Loucy (cell line): ENCODE measurements at regions not wholly inside any gene's neighbourhood (a gene's known extent, or its start where the extent isn't known, plus 50 kb on each side); places are given as distances from the start of the nearest gene placed in this dataset.

Source experiments
- H2AFZ ChIP-seq: fragments of 200-600 bp; sonication (generic); 2 replicates; pipeline ENCODE4 v1.6.0; 2016; ENCODE audit warnings: antibody characterized with exemption, mild to moderate bottlenecking, low read length, moderate library complexity
- H3F3A ChIP-seq: fragments of 200-600 bp; 2 replicates; pipeline ENCODE4 v1.6.0; 2016; ENCODE audit warnings: antibody characterized with exemption, low read depth, mild to moderate bottlenecking
- H3K27me3 ChIP-seq: fragments of 200-600 bp; sonication (generic); 2 replicates; pipeline ENCODE4 v1.6.1; 2014; ENCODE audit warnings: low read length, mild to moderate bottlenecking; ENCODE audit not compliant: insufficient read depth, poor library complexity, severe bottlenecking
- H3K36me3 ChIP-seq: fragments of 200-600 bp; sonication (generic); 2 replicates; pipeline ENCODE4 v1.6.1; 2016; ENCODE audit warnings: low read length; ENCODE audit not compliant: insufficient read depth
- H3K4me1 ChIP-seq: fragments of 200-600 bp; sonication (generic); 2 replicates; pipeline ENCODE4 v1.5.1; 2014; ENCODE audit warnings: low read length, mild to moderate bottlenecking; ENCODE audit not compliant: insufficient read depth, poor library complexity, severe bottlenecking
- H3K4me2 ChIP-seq: fragments of 200-600 bp; sonication (generic); 2 replicates; pipeline ENCODE4 v1.6.0; 2014; ENCODE audit warnings: antibody characterized with exemption, low read length, low read depth, mild to moderate bottlenecking; ENCODE audit not compliant: poor library complexity, severe bottlenecking
- H3K4me3 ChIP-seq: fragments of 200-600 bp; sonication (generic); 2 replicates; pipeline ENCODE4 v1.5.1; 2014; ENCODE audit warnings: low read length, mild to moderate bottlenecking, mixed read lengths; ENCODE audit not compliant: poor library complexity, severe bottlenecking
- H3K79me2 ChIP-seq: fragments of 200-600 bp; sonication (generic); 2 replicates; pipeline ENCODE4 v1.6.1; 2014; ENCODE audit warnings: low read length; ENCODE audit not compliant: insufficient read depth
- H3K9ac ChIP-seq: fragments of 200-600 bp; sonication (generic); 2 replicates; pipeline ENCODE4 v1.6.0; 2014; ENCODE audit warnings: mild to moderate bottlenecking, low read depth, low read length, moderate library complexity; ENCODE audit not compliant: poor library complexity, severe bottlenecking
- H3K9me2 ChIP-seq: fragments of 200-600 bp; sonication (generic); replicated peaks from 2 replicates; pipeline ENCODE4 v1.6.1; 2016; ENCODE audit warnings: low read depth, low read length, mixed read lengths
- H3K9me3 ChIP-seq: fragments of 200-600 bp; sonication (generic); 2 replicates; pipeline ENCODE4 v1.6.1; 2014; ENCODE audit warnings: mild to moderate bottlenecking, antibody characterized with exemption, low read length, low read depth; ENCODE audit not compliant: insufficient read depth
- H4K20me1 ChIP-seq: fragments of 200-600 bp; sonication (generic); 2 replicates; pipeline ENCODE4 v1.6.0; 2014; ENCODE audit warnings: antibody characterized with exemption, low read length, mild to moderate bottlenecking; ENCODE audit not compliant: insufficient read depth, poor library complexity, severe bottlenecking
- EZH2phosphoT487 ChIP-seq: fragments of 200-600 bp; IDR thresholded peaks from 2 replicates; pipeline ENCODE4 v1.6.1; 2018; ENCODE audit warnings: antibody characterized with exemption, mild to moderate bottlenecking, moderate library complexity, borderline replicate concordance
- TF ChIP-seq, protein P1 (sequence below): fragments of 200-600 bp; sonication (generic); conservative IDR thresholded peaks from 2 replicates; pipeline ENCODE4 v1.5.1; 2014; ENCODE audit warnings: mild to moderate bottlenecking, antibody characterized with exemption, low read length

DNA sequence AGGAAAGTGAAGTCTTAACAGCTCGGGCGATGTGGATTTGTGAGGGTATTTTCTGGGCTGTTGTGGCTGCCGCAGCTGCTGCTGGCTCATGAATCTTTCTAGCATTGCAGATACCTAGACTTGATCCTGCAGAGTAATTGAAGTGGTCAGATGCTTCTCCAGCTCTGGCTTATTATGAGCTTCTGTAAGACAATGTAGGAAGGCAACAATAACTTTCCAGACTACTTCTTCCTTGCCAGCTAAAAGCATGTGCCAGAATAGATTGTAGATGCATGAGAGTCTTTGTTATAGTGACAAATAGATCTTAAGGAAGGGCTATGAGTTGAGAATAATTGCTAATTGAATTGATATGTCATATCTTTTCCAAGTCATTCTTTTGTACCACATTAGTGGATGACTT is 461.4 kb upstream of the POT1 start:
- Histone ChIP-seq H3K9me2 (no peaks in the 10 kb centered on the region), H3K4me3 (no peak overlapping the region), H3K36me3 (no peaks in the 10 kb centered on the region), H3K9me3 (no peaks in the 10 kb centered on the region), H3K4me1 (no peaks in the 10 kb centered on the region), H3K27me3 (no peaks in the 10 kb centered on the region), H3K4me2 (no peak overlapping the region), H3F3A (no peaks in the 10 kb centered on the region), H3K9ac (no peak overlapping the region), H4K20me1 (no peaks in the 10 kb centered on the region), H2AFZ (no peak overlapping the region), H3K79me2 (no peaks in the 10 kb centered on the region)
- TF ChIP-seq EZH2phosphoT487: no peak
- TF ChIP-seq, protein P1, sequence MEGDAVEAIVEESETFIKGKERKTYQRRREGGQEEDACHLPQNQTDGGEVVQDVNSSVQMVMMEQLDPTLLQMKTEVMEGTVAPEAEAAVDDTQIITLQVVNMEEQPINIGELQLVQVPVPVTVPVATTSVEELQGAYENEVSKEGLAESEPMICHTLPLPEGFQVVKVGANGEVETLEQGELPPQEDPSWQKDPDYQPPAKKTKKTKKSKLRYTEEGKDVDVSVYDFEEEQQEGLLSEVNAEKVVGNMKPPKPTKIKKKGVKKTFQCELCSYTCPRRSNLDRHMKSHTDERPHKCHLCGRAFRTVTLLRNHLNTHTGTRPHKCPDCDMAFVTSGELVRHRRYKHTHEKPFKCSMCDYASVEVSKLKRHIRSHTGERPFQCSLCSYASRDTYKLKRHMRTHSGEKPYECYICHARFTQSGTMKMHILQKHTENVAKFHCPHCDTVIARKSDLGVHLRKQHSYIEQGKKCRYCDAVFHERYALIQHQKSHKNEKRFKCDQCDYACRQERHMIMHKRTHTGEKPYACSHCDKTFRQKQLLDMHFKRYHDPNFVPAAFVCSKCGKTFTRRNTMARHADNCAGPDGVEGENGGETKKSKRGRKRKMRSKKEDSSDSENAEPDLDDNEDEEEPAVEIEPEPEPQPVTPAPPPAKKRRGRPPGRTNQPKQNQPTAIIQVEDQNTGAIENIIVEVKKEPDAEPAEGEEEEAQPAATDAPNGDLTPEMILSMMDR: no peak

DNA sequence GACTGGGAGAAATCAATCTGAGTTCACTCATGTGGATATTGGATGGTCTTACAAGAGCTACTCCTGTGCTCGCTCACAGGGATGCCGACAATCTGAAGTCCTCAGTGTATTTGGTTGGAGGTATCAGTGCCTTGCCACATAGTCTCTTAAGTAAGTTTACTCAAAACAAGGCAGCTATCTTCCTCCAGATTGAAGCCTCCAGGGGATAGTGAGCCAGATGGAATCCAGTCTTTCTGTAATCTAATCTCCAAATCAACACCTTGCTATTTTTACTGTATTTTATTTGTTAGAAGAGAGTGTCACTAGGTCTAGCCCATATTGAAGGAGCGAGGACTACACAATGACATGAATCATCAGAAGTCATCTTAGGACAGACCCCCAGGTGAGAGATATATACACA is 456.6 kb upstream of the POT1 start:
- Histone ChIP-seq H3K9me3 (no peaks in the 10 kb centered on the region), H2AFZ (no peak overlapping the region), H3K4me1 (no peaks in the 10 kb centered on the region), H3K4me3 (no peak overlapping the region), H3K79me2 (no peaks in the 10 kb centered on the region), H3F3A (no peaks in the 10 kb centered on the region), H4K20me1 (no peaks in the 10 kb centered on the region), H3K36me3 (no peaks in the 10 kb centered on the region), H3K9ac (no peak overlapping the region), H3K27me3 (no peaks in the 10 kb centered on the region), H3K9me2 (no peaks in the 10 kb centered on the region), H3K4me2 (no peak overlapping the region)
- TF ChIP-seq EZH2phosphoT487: no peak
- TF ChIP-seq, protein P1: no peak

DNA sequence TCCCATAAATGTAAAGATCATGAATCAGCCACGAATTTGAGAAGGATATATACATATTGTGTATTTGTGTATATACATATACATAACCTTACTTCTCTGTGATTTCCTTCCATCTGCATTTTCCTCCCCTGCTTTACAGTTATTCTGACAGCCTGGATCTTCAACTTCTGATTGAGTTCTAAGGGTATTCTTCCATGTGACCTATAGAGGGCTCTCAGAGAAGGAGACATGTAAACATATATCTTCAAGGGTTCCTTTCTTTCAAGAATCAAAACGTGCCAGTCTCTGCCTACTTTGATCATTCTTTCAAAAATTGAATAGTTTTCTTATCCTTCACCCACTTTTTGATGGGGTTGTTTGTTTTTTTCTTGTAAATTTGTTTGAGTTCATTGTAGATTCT is 453.7 kb upstream of the POT1 start:
- H3K9me3 ChIP-seq: no peaks in the 10 kb centered on the region

More for the DNA sequence above, 453.7 kb upstream of the POT1 start:
- Histone ChIP-seq H3F3A (no peaks in the 10 kb centered on the region), H3K36me3 (no peaks in the 10 kb centered on the region), H3K9ac (no peak overlapping the region), H4K20me1 (no peaks in the 10 kb centered on the region), H3K9me2 (no peaks in the 10 kb centered on the region), H3K27me3 (no peaks in the 10 kb centered on the region), H3K4me1 (no peaks in the 10 kb centered on the region), H3K4me3 (no peak overlapping the region), H2AFZ (no peak overlapping the region), H3K4me2 (no peak overlapping the region), H3K79me2 (no peaks in the 10 kb centered on the region)
- TF ChIP-seq, protein P1: no peak; the same call in 1 of the 2 replicates
- no peak for TF ChIP-seq EZH2phosphoT487
